ENCODE measurements at regions not wholly inside any gene's neighbourhood (a gene's known extent, or its start where the extent isn't known, plus 50 kb on each side); places are given as distances from the start of the nearest gene placed in this dataset.
"Not testable (repeated sequence)": the region's sequence is repeated elsewhere in the genome, so short reads cannot be mapped to it uniquely, and the experiment has no call there.

DNA sequence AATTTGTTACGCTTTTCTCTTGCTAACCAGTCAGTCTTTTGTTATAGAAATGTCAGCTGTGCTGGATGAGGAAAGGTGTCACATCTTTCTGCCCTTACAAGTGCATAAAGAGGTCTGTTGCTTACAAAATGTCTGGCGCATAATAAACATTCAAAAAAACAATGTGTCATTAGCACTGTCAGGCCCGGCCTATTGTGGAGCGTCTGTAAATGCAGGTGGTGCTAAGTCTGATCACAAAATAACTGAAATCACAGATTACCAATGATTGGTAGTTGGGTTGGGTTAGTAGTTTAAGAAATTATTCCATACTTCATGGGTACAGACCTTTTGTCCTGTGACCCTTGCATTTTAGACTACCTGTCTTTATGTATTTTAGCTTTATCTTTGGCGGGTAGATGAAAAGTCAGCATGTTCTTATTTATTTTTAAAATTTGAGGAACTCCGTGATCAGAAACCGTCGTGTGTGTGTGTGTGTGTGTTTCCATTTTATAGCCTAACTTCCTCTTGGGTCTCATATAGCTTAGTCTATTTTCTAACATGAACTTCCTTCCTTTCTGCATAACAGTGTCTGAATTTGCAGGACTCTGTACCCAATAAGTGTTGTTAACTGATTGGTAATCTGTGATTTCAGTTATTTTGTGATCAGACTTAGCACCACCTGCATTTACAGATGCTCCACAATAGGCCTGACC lies 88.1 kb upstream of the IFNGR1 start:
- CTCF ChIA-PET: interaction anchor here (1.6 to 2.4 kb wide), 2 partner anchors 18 to 36 kb away, joined by 5 read pairs; no protein-coding TSS in a partner anchor
- DNase-seq (no peak), ATAC-seq (no peak)
- no peak overlapping the region for H3K27ac Mint-ChIP-seq
- no peaks in the 10 kb centered on the region for H3K9me3 Mint-ChIP-seq (ENCODE audit: low read depth)
- POLR2A ChIA-PET: no interaction called here
- no peak overlapping the region for H3K4me3 Mint-ChIP-seq
- no peaks in the 10 kb centered on the region for H3K36me3 Mint-ChIP-seq (ENCODE audit: low read depth)
- intact Hi-C loops (cut with DNase I, micrococcal nuclease): no loop called here
- no peaks in the 10 kb centered on the region for H3K4me1 Mint-ChIP-seq
- H3K27me3 Mint-ChIP-seq: peaks cover 3% of the 10 kb centered on the region

DNA sequence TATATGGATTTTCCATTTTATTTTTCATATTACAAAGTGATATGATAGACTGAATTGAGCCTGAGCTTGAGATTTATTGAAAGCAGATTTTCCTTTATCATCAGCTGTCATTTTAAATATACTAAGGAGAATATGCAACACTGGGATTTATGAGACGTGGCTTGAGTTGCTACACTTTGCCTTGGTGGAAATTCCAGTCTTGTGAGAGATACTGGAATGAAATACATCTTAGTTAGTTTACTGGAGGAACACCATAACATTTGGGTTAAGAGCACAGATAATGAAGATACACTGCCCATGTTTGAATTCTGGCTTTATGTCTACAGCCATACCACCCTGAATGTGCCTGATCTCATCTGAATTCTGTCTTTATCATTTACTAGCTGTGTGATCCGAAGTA lies 86.5 kb upstream of the IFNGR1 start:
- ATAC-seq (no peak), DNase-seq (no peak)
- Mint-ChIP-seq H3K27me3 (peaks cover 3% of the 10 kb centered on the region), H3K4me3 (no peak overlapping the region), H3K4me1 (no peaks in the 10 kb centered on the region), H3K9me3 (ENCODE audit: low read depth) (no peaks in the 10 kb centered on the region), H3K36me3 (ENCODE audit: low read depth) (no peaks in the 10 kb centered on the region), H3K27ac (no peak overlapping the region)
- CTCF ChIA-PET: interaction anchor here (0.7 to 1.4 kb wide), 2 partner anchors 138 to 229 kb away, joined by 3 read pairs; no protein-coding TSS in a partner anchor
- POLR2A ChIA-PET: no interaction called here
- intact Hi-C loops (cut with DNase I, micrococcal nuclease): no loop called here

DNA sequence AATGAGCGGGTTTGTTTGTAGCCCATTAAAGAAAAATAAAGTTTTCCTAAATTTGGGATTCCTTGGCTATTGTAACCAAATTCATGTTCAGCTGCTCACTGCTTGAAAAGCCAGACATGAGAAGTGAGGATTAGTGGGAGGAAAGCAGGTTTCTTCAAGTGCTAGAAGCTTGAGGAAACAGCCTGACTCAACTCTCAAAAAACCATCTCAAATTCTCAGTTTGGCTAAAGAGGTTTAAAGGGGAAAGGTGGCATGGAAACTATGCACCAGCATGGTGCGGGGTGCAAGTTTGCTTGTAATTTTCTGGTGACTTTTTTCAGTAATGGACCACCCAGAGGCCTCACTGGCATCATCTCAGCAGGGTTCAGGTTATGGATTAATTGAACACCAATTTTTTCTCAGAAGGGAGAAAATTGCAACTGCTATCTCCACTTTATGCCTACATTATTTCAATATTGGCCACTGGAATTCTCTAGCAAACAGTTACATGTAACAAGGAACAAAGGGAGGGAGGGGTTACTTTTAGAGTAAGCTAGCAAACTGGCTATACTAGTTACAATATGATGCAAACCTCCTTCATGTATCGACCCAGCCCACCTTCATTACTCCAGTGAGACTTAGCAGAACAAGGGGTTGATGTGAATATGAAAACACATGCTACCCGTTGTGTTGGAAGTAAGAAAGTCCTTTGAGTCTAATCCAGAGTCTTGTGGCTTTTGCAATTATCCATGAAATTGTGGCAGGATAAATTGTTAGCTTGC lies 85.0 kb upstream of the IFNGR1 start:
- H3K36me3 Mint-ChIP-seq (ENCODE audit: low read depth): no peaks in the 10 kb centered on the region

DNA sequence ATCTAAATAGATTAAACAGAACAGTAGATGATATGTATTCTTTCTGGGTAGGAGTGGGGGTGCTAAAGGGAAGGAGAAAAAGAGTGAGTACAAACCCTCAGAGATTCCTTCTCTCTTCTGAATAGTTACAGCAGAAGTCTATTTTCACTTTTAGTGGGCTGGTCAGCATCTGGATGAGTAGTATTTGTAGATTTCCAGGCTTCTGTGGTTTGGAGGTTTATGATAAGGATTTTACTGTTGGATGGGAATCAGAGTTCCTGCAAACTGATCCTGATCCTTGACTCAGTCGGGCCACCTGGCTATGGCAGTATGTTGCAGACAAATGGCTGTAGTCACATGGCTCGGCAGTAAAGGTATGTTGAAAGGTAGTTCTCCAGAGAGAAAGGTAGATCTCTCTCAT lies 84.3 kb upstream of the IFNGR1 start:
- Mint-ChIP-seq H3K27me3 (no peaks in the 10 kb centered on the region), H3K9me3 (ENCODE audit: low read depth) (no peaks in the 10 kb centered on the region), H3K27ac (no peak overlapping the region), H3K36me3 (ENCODE audit: low read depth) (no peaks in the 10 kb centered on the region), H3K4me3 (no peak overlapping the region), H3K4me1 (no peaks in the 10 kb centered on the region)
- DNase-seq: no peak
- intact Hi-C loops (cut with DNase I, micrococcal nuclease): no loop called here
- POLR2A ChIA-PET: no interaction called here
- CTCF ChIA-PET: no interaction called here
- ATAC-seq: no peak

More for the DNA sequence above, 85.0 kb upstream of the IFNGR1 start:
- peak; percentile 14 for DNase-seq
- Mint-ChIP-seq H3K9me3 (ENCODE audit: low read depth) (no peaks in the 10 kb centered on the region), H3K4me1 (no peaks in the 10 kb centered on the region), H3K27ac (no peak overlapping the region), H3K27me3 (no peaks in the 10 kb centered on the region), H3K4me3 (no peak overlapping the region)
- intact Hi-C loops (cut with DNase I, micrococcal nuclease): no loop called here
- ATAC-seq: peak; percentile 23
- ChIA-PET CTCF (interaction anchor here (0.6 to 0.9 kb wide), 2 partner anchors 10 to 463 kb away, joined by 3 read pairs; no protein-coding TSS in a partner anchor), POLR2A (no interaction called here)

DNA sequence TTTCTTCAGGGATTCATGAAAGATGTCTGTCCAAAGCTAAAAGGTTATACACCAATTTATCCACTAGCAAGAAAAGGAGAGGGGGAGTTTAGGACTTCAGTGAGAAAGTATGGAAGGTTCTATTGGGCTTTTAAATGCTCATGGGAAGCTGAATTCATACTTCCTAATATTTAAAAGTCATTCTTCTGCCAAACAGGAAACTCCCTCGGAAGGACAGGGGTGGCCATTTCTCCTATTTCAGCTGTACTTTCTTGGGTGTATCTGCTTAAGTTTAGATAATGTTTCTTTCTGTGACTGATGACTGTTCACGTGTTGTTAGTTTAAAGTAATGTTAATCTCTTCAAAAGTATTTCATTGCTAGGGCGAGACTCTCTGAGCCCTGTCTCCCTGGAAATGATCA lies 80.5 kb upstream of the IFNGR1 start:
- Mint-ChIP-seq H3K4me3 (no peak overlapping the region), H3K36me3 (ENCODE audit: low read depth) (no peaks in the 10 kb centered on the region), H3K4me1 (no peaks in the 10 kb centered on the region), H3K27ac (no peak overlapping the region), H3K9me3 (ENCODE audit: low read depth) (no peaks in the 10 kb centered on the region), H3K27me3 (peaks cover 3% of the 10 kb centered on the region)
- ATAC-seq (no peak), DNase-seq (no peak)
- CTCF ChIA-PET: interaction anchor here (1.1 kb wide), 1 partner anchor 204 kb away, joined by 5 read pairs; no protein-coding TSS in a partner anchor
- intact Hi-C loops (cut with DNase I, micrococcal nuclease): no loop called here
- POLR2A ChIA-PET: interaction anchor here (0.6 kb wide), 1 partner anchor 227 kb away, joined by 4 read pairs; no protein-coding TSS in a partner anchor

DNA sequence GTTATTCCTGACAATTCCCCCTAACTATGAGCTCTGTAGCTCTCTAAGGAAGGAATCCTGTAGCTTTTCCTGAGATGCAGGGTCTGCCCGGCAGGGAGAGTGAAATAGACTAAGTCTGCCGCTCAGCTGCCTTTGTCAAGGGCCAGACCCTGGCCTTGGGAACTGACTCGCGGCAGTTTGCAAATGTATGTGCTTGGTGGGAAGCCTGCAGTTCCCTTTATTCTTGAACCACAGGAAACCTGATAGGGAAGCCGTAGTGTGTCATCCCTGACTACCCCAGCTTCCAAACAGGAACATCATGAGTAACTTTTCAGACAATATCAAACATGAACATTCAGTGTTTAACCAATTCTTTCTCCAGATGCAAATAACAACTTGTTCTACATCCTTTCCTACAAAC lies 78.7 kb upstream of the IFNGR1 start:
- intact Hi-C loops (cut with DNase I, micrococcal nuclease): no loop called here
- H3K9me3 Mint-ChIP-seq (ENCODE audit: low read depth): no peaks in the 10 kb centered on the region
- DNase-seq (no peak), ATAC-seq (no peak)
- no peaks in the 10 kb centered on the region for H3K36me3 Mint-ChIP-seq (ENCODE audit: low read depth)
- H3K27me3 Mint-ChIP-seq: peaks cover 3% of the 10 kb centered on the region
- no peak overlapping the region for H3K27ac Mint-ChIP-seq
- ChIA-PET CTCF (interaction anchor here (0.6 to 1.3 kb wide), 3 partner anchors 17 to 307 kb away, joined by 3 to 4 read pairs (median 3); no protein-coding TSS in a partner anchor), POLR2A (no interaction called here)
- H3K4me3 Mint-ChIP-seq: no peak overlapping the region
- H3K4me1 Mint-ChIP-seq: no peaks in the 10 kb centered on the region

DNA sequence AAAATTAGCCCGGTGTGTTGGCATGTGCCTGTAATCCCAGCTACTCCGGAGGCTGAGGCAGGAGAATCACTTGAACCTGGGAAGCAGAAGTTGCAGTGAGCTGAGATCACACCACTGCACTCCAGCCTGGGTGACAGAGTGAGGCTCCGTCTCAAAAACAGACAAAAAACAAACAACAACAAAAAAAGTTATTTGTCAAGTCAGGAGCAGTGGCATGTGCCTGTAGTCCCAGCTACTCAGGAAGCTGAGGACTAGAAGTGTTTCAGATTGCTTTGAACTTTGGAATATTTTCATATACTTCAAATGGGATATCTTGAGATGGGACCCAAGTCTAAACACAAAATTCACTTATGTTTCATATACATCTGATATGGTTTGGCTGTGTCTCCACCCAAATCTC lies 73.1 kb upstream of the IFNGR1 start:
- H3K4me1 Mint-ChIP-seq; ATAC-seq; intact Hi-C loops (cut with DNase I, micrococcal nuclease); H3K27ac Mint-ChIP-seq; H3K36me3 Mint-ChIP-seq (ENCODE audit: low read depth); POLR2A ChIA-PET; DNase-seq; H3K4me3 Mint-ChIP-seq; H3K27me3 Mint-ChIP-seq; H3K9me3 Mint-ChIP-seq (ENCODE audit: low read depth): not testable (repeated sequence)
- CTCF ChIA-PET: interaction anchor here (0.5 to 1.6 kb wide), 2 partner anchors 22 to 44 kb away, joined by 3 to 4 read pairs; no protein-coding TSS in a partner anchor

DNA sequence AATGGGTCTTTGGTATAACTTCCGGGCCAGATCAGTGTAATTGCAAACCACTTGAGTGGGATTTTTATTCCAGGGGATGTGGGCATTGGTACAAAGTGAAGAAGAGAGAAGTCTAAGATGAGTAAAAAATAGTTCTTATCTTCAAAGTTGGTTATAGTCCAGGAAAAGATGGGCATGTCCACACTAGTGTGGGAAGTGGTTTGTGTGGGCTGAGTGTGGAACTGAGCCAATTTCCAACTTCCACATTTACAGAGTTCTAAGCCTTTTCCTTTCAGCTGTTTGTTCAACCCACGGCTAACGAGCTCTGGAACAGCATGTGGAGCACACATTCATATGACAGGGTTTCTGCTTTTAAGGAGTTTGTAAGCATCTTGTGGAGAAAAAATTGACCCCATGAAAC lies 72.3 kb upstream of the IFNGR1 start:
- POLR2A ChIA-PET: no interaction called here
- ATAC-seq (no peak), DNase-seq (no peak)
- no peak overlapping the region for H3K4me3 Mint-ChIP-seq
- intact Hi-C loops (cut with DNase I, micrococcal nuclease): no loop called here
- H3K9me3 Mint-ChIP-seq (ENCODE audit: low read depth): peaks cover 4% of the 10 kb centered on the region
- peaks cover 4% of the 10 kb centered on the region for H3K4me1 Mint-ChIP-seq
- peaks cover 7% of the 10 kb centered on the region for H3K27me3 Mint-ChIP-seq
- CTCF ChIA-PET: interaction anchor here (0.7 to 1.6 kb wide), 2 partner anchors 23 to 24 kb away, joined by 3 to 4 read pairs; no protein-coding TSS in a partner anchor
- no peaks in the 10 kb centered on the region for H3K36me3 Mint-ChIP-seq (ENCODE audit: low read depth)
- no peak overlapping the region for H3K27ac Mint-ChIP-seq

DNA sequence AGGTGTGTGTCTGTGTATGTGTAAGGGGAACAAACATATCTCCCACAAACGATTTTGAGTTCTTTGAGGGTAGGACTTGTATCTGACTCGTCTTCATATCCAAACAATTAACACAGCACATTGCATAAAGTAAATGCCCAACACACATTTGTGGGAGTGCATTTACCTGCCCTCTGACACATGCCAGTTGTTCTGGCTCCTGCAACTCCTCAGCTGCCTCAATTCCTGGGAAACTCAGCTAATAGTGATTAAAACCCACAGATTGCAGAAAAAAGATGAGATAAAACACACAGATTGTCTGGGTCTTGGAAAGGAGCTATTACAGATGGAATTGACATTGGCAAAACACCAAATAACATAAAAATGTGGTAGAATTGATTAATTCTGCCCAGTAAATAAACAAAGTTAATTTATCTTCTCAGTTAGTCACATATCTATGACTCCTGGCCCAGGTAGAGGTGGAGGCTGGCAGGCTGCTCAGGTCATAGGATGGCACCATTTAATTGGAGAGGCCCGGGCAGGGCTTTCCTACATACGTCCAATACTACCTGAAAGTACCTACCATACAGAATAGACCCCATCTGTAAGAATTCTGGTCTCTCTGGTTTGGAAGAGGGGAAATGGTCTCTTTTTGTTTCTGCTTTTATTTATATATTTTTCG lies 71.5 kb upstream of the IFNGR1 start:
- ATAC-seq (no peak), DNase-seq (no peak)
- POLR2A ChIA-PET: no interaction called here
- Mint-ChIP-seq H3K27me3 (peaks cover 7% of the 10 kb centered on the region), H3K4me1 (peaks cover 4% of the 10 kb centered on the region), H3K27ac (no peak overlapping the region), H3K9me3 (ENCODE audit: low read depth) (peaks cover 4% of the 10 kb centered on the region), H3K4me3 (no peak overlapping the region), H3K36me3 (ENCODE audit: low read depth) (no peaks in the 10 kb centered on the region)
- intact Hi-C loops (cut with DNase I, micrococcal nuclease): no loop called here
- CTCF ChIA-PET: interaction anchor here (0.7 to 1.6 kb wide), 2 partner anchors 24 to 306 kb away, joined by 3 to 4 read pairs; no protein-coding TSS in a partner anchor

DNA sequence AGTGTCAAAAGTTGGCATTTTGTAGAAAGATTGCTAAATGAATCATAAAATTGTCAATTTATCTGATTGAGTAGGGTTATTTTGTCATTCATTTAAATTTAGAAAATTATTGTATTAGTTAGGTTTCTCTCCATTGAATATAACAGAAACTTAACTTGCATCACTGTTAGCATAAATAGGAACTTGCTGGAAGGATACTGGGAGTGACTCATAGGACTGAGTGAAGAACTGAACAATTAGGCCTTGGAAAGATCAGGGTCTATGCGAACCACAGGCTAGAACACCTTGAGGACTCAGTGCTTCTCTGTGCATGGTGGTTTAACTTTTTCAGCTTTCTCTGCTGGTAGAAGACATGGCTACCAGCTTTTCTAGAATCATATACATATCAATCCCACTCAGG lies 67.7 kb upstream of the IFNGR1 start:
- peaks cover 24% of the 10 kb centered on the region for H3K27me3 Mint-ChIP-seq
- peaks cover 13% of the 10 kb centered on the region for H3K4me1 Mint-ChIP-seq
- ChIA-PET CTCF (interaction anchor here (1.0 to 1.7 kb wide), 3 partner anchors 9 to 27 kb away, joined by 3 to 6 read pairs (median 4); no protein-coding TSS in a partner anchor), POLR2A (no interaction called here)
- DNase-seq (no peak), ATAC-seq (no peak)
- H3K36me3 Mint-ChIP-seq (ENCODE audit: low read depth): no peaks in the 10 kb centered on the region
- no peak overlapping the region for H3K27ac Mint-ChIP-seq
- no peak overlapping the region for H3K4me3 Mint-ChIP-seq
- intact Hi-C loops (cut with DNase I, micrococcal nuclease): no loop called here
- peaks cover 4% of the 10 kb centered on the region for H3K9me3 Mint-ChIP-seq (ENCODE audit: low read depth)

DNA sequence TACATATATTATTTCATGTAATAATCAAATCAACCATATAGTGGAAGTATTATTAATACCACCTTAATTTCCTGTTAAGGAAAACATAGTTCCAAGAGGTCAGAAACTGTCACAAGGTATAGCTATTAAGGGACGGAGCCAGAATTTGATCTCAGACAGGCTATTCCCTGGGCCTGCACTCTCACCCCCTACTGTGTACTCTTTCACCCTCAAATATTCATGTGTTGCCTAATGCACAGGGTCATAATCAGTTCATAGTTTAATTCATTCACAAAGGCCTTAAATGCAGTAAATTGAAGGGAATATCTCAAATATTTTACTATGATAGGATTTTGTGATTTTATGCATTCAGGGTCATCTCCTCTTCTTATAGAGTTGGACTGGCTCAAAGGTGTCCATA lies 67.2 kb upstream of the IFNGR1 start:
- H3K4me3 Mint-ChIP-seq: no peak overlapping the region
- intact Hi-C loops (cut with DNase I, micrococcal nuclease): no loop called here
- no peak overlapping the region for H3K27ac Mint-ChIP-seq
- POLR2A ChIA-PET: no interaction called here
- DNase-seq: no peak
- H3K27me3 Mint-ChIP-seq: peaks cover 24% of the 10 kb centered on the region
- ATAC-seq: no peak
- H3K4me1 Mint-ChIP-seq: peaks cover 12% of the 10 kb centered on the region
- CTCF ChIA-PET: interaction anchor here (1.0 kb wide), 1 partner anchor 15 kb away, joined by 3 read pairs; no protein-coding TSS in a partner anchor
- peaks cover 4% of the 10 kb centered on the region for H3K9me3 Mint-ChIP-seq (ENCODE audit: low read depth)
- H3K36me3 Mint-ChIP-seq (ENCODE audit: low read depth): no peaks in the 10 kb centered on the region

Measured in activated CD4-positive, alpha-beta T cell treated with anti-CD3 and anti-CD28 coated beads for 36 hours (primary cell).